ENCODE measurements at regions not wholly inside any gene's neighbourhood (a gene's known extent, or its start where the extent isn't known, plus 50 kb on each side); places are given as distances from the start of the nearest gene placed in this dataset.

- TF ChIP-seq CTCF (IDR thresholded peaks at IDR 0.05) (no peak), POLR2A (IDR thresholded peaks at IDR 0.05) (no peak), EP300 (IDR thresholded peaks at IDR 0.05) (no peak)
These were observed 135.4 kb upstream of the PHF14 start for GRCh38 chr7:10838228-10838627.

All from sigmoid colon (tissue), 4 donors.